Lung (tissue), 11 donors: ENCODE measurements at regions not wholly inside any gene's neighbourhood (a gene's known extent, or its start where the extent isn't known, plus 50 kb on each side); places are given as distances from the start of the nearest gene placed in this dataset.

Experiments
- ATAC-seq: fragments of 200-7000 bp; cut with Tn5 transposase; one replicate; pipeline ENCODE4 v1.9.1; 2020; ENCODE audit warnings: moderate number of reproducible peaks; ENCODE audit not compliant: insufficient read depth, low FRiP score
- DNase-seq, 3 donors: peaks; one replicate each; pipeline ENCODE4 v3.0.0-alpha.2; 2013 to 2017
- H3K27ac ChIP-seq, 2 donors: one replicate each; pipeline ENCODE4 v1.5.1; 2013; ENCODE audit warnings: mild to moderate bottlenecking in 2 of 2, moderate library complexity in 2 of 2, control low read depth in 1 of 2, inconsistent platforms in 1 of 2, low read depth in 1 of 2, low read length in 1 of 2
- H3K27me3 ChIP-seq, 3 donors: one replicate each; pipeline ENCODE4 v1.5.1; 2013; ENCODE audit warnings: low read length in 2 of 3; ENCODE audit not compliant: control insufficient read depth in 3 of 3, insufficient read depth in 3 of 3
- H3K36me3 ChIP-seq, 4 donors: one replicate each; pipeline ENCODE4 v1.5.1; 2013; ENCODE audit warnings: low read length in 4 of 4, mild to moderate bottlenecking in 1 of 4, moderate library complexity in 1 of 4; ENCODE audit not compliant: control insufficient read depth in 4 of 4, insufficient read depth in 4 of 4
- H3K4me1 ChIP-seq, 5 donors: one replicate each; pipeline ENCODE4 v1.5.1; 2013; ENCODE audit warnings: low read length in 5 of 5, mild to moderate bottlenecking in 2 of 5, moderate library complexity in 1 of 5; ENCODE audit not compliant: control insufficient read depth in 5 of 5, insufficient read depth in 5 of 5
- H3K4me3 ChIP-seq: one replicate; pipeline ENCODE4 v1.5.1; 2013; ENCODE audit warnings: mild to moderate bottlenecking, control low read depth, moderate library complexity
- H3K9ac ChIP-seq, 2 donors: one replicate each; pipeline ENCODE4 v1.5.1; 2013; ENCODE audit warnings: low read length in 2 of 2, control low read depth in 1 of 2; ENCODE audit not compliant: insufficient read depth in 1 of 2
- H3K9me3 ChIP-seq, 4 donors: one replicate each; pipeline ENCODE4 v1.5.1; 2013; ENCODE audit warnings: low read length in 3 of 4, mild to moderate bottlenecking in 1 of 4, moderate library complexity in 1 of 4; ENCODE audit not compliant: control insufficient read depth in 4 of 4, insufficient read depth in 3 of 4
- CTCF ChIP-seq: IDR thresholded peaks from 2 replicates; pipeline ENCODE4 v1.5.1; 2012; ENCODE audit warnings: mild to moderate bottlenecking; ENCODE audit errors: control extremely low read depth, extremely low read depth
- WGBS, 2 donors: extraction: QIAGEN DNeasy Blood & Tissue Kit; methylation state at CpG; one replicate each; pipeline ENCODE4 v1.1.7; 2013; 5-methylcytosine and 5-hydroxymethylcytosine counted together
- donor health status: control.
- donor health status: control.
- donor health status: Bipolar disorder and iron deficiency.
- donor health status: healthy.
- donor health status: DM: yes; HTN: yes; CAD: no.

GRCh38 chr5:142206801-142207200 is 98.2 kb downstream of the NDFIP1 start:
- Histone ChIP-seq H3K27me3 (no peaks in the 10 kb centered on the region), H3K4me1 (no peaks in the 10 kb centered on the region), H3K9me3 (no peaks in the 10 kb centered on the region), H3K27ac (no peak overlapping the region), H3K9ac (no peak overlapping the region), H3K4me3 (no peak overlapping the region), H3K36me3 (no peaks in the 10 kb centered on the region)
- WGBS, 2 donors, result 53 to 77% methylated on average over 2 of the region's 2 CpGs
- no peak for TF ChIP-seq CTCF
- ATAC-seq (no peak), DNase-seq (no peak)

GRCh38 chr5:142204219-142204618 is 95.6 kb downstream of the NDFIP1 start:
- WGBS, 2 donors, result 70 to 81% methylated on average over 4 of the region's 4 CpGs
- no peaks in the 10 kb centered on the region for H3K9me3 ChIP-seq
- H3K4me1 ChIP-seq, result no peaks in the 10 kb centered on the region
- H3K9ac ChIP-seq, result no peak overlapping the region
- no peaks in the 10 kb centered on the region for H3K36me3 ChIP-seq
- H3K4me3 ChIP-seq, result no peak overlapping the region
- no peak for TF ChIP-seq CTCF
- H3K27me3 ChIP-seq, result no peaks in the 10 kb centered on the region
- ATAC-seq, result no peak
- H3K27ac ChIP-seq, result no peak overlapping the region
- no peak for DNase-seq
